ENCODE measurements at regions not wholly inside any gene's neighbourhood (a gene's known extent, or its start where the extent isn't known, plus 50 kb on each side); places are given as distances from the start of the nearest gene placed in this dataset.

DNA sequence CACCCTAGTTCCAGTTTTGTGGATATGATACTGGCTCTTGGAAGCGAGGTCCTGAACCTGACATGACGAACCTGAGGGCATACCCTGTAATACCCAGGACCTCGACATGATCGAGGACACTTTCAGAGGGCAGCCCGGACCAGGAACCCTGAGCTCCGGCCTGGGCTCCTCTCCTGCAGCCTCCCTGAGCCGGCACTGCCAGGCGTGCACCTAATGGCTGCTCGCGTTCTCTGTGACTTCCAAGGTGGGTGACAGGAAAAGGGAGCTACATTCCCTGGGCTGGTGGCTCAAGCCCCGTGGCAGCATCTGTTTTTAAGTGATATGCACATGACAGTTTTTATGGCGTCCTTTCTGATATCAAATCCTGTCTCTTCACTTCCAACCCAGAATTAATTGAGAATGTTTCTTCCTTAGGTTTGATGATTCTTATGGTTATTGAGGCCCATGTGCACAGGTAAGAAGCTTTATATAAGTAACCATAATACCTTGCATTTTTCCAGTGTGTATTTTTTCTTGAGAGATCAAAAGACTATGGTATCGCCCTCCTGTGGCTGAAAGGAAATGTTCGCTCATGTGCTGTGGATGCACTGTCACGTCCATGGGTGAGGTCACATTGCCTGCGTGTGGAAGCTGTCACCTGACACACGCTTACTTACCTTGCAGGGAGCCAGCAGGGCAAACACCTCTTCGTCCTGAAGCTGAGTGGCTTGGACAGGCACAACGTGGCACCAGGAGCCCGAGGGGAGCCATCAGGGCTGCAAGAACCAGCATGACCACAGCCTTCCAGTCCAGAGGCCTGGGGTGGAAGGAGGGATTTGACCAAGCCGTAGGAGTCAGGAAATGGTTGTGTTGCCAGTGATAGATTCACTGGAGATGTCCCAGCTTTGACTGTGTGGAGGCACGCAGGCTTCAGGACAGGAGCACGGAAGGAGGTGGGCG is 367.4 kb upstream of the MYT1L start (continued):
- TF ChIP-seq CEBPB (IDR thresholded peaks at IDR 0.05; ENCODE audit: low read depth, low read length) = no peak

- no peak overlapping the region for H2BK5ac ChIP-seq (ENCODE audit: low read depth, low read length, poor library complexity, severe bottlenecking)
- no peak overlapping the region for H3K27ac ChIP-seq (ENCODE audit: insufficient read depth, low read length)
- WGBS, 2 experiments (ENCODE audit: extremely low coverage in 2 of 2, insufficient read length in 1 of 2) = 52% methylated on average over 3 of the region's 13 CpGs; no CpG with 5 or more reads in 1 of the 2 experiments
- no peak overlapping the region for H2BK20ac ChIP-seq (ENCODE audit: low read depth, low read length)
- POLR2A ChIA-PET (ENCODE audit: unreplicated experiment) = no interaction called here
- no peak overlapping the region for H3K14ac ChIP-seq (replicated peaks; ENCODE audit: low read depth, low read length)
- dilution Hi-C loops (cut with HindIII; ENCODE audit: low sequenced_read_pairs, unreplicated experiment) = no loop called here
- H3K23ac ChIP-seq (ENCODE audit: low read depth, low read length) = no peak overlapping the region
- no peaks in the 10 kb centered on the region for H3K36me3 ChIP-seq (ENCODE audit: control insufficient read depth, insufficient read depth, low read length)
- DNase-seq (no peak), ATAC-seq (ENCODE audit: low read depth) (no peak)
- no peak overlapping the region for H2AK5ac ChIP-seq (ENCODE audit: low read depth, low read length)
- in situ Hi-C loops (cut with MboI; ENCODE audit: low sequenced_read_pairs) = no loop called here
- H2BK15ac ChIP-seq (ENCODE audit: low read depth, low read length) = no peak overlapping the region
- H4K8ac ChIP-seq (ENCODE audit: low read depth in 2 of 2, low read length in 2 of 2) = no peak overlapping the region
- no peak overlapping the region for H4K91ac ChIP-seq (ENCODE audit: insufficient read depth, low read depth, low read length)
- no peak overlapping the region for H3K56ac ChIP-seq (ENCODE audit: extremely low read depth, insufficient read depth, low read length)
- intact Hi-C loops (cut with micrococcal nuclease) = no loop called here
- no TSS peak for BruUV-seq (replicated peaks)
- no peak overlapping the region for H3K4me3 ChIP-seq (ENCODE audit: insufficient read depth, low read depth, low read length)
- H4K20me1 ChIP-seq (ENCODE audit: insufficient read depth, low read length) = no peaks in the 10 kb centered on the region
- H2AFZ ChIP-seq (replicated peaks; ENCODE audit: low read length, poor library complexity) = no peak overlapping the region
- no peak overlapping the region for H3K18ac ChIP-seq (ENCODE audit: low read depth, low read length)
- CTCF ChIA-PET = no interaction called here
- no peak overlapping the region for H2AK9ac ChIP-seq (replicated peaks; ENCODE audit: low read depth, low read length, poor library complexity)
- no peaks in the 10 kb centered on the region for H3K79me1 ChIP-seq (ENCODE audit: low read depth in 1 of 2, low read length in 2 of 2)
- TF ChIP-seq, protein P1, sequence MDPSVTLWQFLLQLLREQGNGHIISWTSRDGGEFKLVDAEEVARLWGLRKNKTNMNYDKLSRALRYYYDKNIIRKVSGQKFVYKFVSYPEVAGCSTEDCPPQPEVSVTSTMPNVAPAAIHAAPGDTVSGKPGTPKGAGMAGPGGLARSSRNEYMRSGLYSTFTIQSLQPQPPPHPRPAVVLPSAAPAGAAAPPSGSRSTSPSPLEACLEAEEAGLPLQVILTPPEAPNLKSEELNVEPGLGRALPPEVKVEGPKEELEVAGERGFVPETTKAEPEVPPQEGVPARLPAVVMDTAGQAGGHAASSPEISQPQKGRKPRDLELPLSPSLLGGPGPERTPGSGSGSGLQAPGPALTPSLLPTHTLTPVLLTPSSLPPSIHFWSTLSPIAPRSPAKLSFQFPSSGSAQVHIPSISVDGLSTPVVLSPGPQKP (IDR thresholded peaks at IDR 0.05; ENCODE audit: borderline replicate concordance, low read depth, low read length) = no peak
- TF ChIP-seq RCOR1 (IDR thresholded peaks at IDR 0.05; ENCODE audit: insufficient replicate concordance, low read length) (no peak), MAFK (IDR thresholded peaks at IDR 0.05; ENCODE audit: low read depth, low read length) (no peak), MXI1 (IDR thresholded peaks at IDR 0.05; ENCODE audit: borderline replicate concordance, low read depth, low read length) (no peak), FOS (IDR thresholded peaks at IDR 0.05; ENCODE audit: low read depth, low read length) (no peak), SMC3 (IDR thresholded peaks at IDR 0.05; ENCODE audit: low read depth, low read length) (no peak)
- no peak overlapping the region for H4K5ac ChIP-seq (ENCODE audit: low read depth, low read length)
- no peaks in the 10 kb centered on the region for H3K27me3 ChIP-seq (ENCODE audit: control insufficient read depth, insufficient read depth, low read length)
- no peak overlapping the region for H2BK120ac ChIP-seq (ENCODE audit: low read depth, low read length)
- no peak overlapping the region for H3K9ac ChIP-seq (ENCODE audit: low read depth, low read length)
- H3K9me1 ChIP-seq (ENCODE audit: insufficient read depth, low read length) = no peaks in the 10 kb centered on the region
- no peaks in the 10 kb centered on the region for H3K4me1 ChIP-seq (ENCODE audit: control insufficient read depth, insufficient read depth, low read length)
- no peak overlapping the region for H3K4ac ChIP-seq (ENCODE audit: low read depth, low read length)
- no peak overlapping the region for H3K4me2 ChIP-seq (ENCODE audit: low read depth, low read length)
- H3K9me3 ChIP-seq (ENCODE audit: control insufficient read depth, insufficient read depth, low read length) = peaks cover 43% of the 10 kb centered on the region
Observed at GRCh38 chr2:2696733-2697455, 365.8 kb upstream of the MYT1L start.
